Erythroblast (primary cell): ENCODE measurements at regions not wholly inside any gene's neighbourhood (a gene's known extent, or its start where the extent isn't known, plus 50 kb on each side); places are given as distances from the start of the nearest gene placed in this dataset.

Experiments
- GATA1 ChIP-seq: IDR thresholded peaks from 2 replicates; pipeline ENCODE4 v1.6.1; 2011; ENCODE audit warnings: low read depth, mild to moderate bottlenecking, control low read depth, low read length, moderate library complexity
- POLR2A ChIP-seq: IDR thresholded peaks from 2 replicates; pipeline ENCODE4 v1.6.1; 2011; ENCODE audit warnings: mild to moderate bottlenecking, low read length

DNA sequence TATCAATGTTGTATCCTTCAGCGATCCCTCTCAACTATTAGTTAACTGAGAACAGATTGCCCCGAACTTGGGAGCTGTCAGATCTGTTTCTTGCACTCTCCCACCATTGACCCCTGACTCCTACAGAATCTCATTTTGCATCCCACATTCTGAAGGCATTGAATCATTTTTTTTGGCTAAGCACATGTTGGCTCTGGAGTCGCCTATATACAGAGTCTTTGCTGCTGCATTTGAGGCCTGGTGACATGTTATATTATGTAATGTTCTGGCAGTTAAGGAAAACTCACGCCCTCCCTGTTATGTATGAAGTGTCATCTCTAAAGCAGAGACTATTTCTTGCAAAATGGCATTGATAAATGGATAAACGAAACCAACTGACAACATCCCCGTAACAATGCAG is 159.2 kb upstream of the ITGB1 start:
- no peak for TF ChIP-seq POLR2A
- TF ChIP-seq GATA1, result no peak
